IPS-18c (cell line): ENCODE measurements at regions not wholly inside any gene's neighbourhood (a gene's known extent, or its start where the extent isn't known, plus 50 kb on each side); places are given as distances from the start of the nearest gene placed in this dataset.

Experiments
- H3K4me3 ChIP-seq: 2 replicates; pipeline ENCODE4 v1.7.0; 2013; ENCODE audit warnings: low read depth, mild to moderate bottlenecking, low read length, moderate library complexity; ENCODE audit not compliant: insufficient read depth
- H3K9me3 ChIP-seq: one replicate; pipeline ENCODE4 v1.6.1; 2013; ENCODE audit warnings: mild to moderate bottlenecking, low read length, moderate library complexity; ENCODE audit not compliant: control insufficient read depth, insufficient read depth

- Histone ChIP-seq H3K9me3 (no peaks in the 10 kb centered on the region), H3K4me3 (no peak overlapping the region)
Observed at GRCh38 chr12:93183940-93184671, 193.6 kb upstream of the NUDT4 start.

GRCh38 chr12:93184672-93185368, 192.9 kb upstream of the NUDT4 start:
- no peak overlapping the region for H3K4me3 ChIP-seq
- no peaks in the 10 kb centered on the region for H3K9me3 ChIP-seq

GRCh38 chr12:93185369-93185741, 192.4 kb upstream of the NUDT4 start:
- no peak overlapping the region for H3K4me3 ChIP-seq

GRCh38 chr12:93186131-93186530, 191.6 kb upstream of the NUDT4 start:
- Histone ChIP-seq H3K4me3 (no peak overlapping the region), H3K9me3 (no peaks in the 10 kb centered on the region)

More at GRCh38 chr12:93185369-93185741, 192.4 kb upstream of the NUDT4 start:
- H3K9me3 ChIP-seq, result no peaks in the 10 kb centered on the region

- Histone ChIP-seq H3K4me3 (no peak overlapping the region), H3K9me3 (no peaks in the 10 kb centered on the region)
Observed at GRCh38 chr12:93186621-93187020, 191.1 kb upstream of the NUDT4 start.

GRCh38 chr12:93191423-93191822, 186.3 kb upstream of the NUDT4 start:
- no peak overlapping the region for H3K4me3 ChIP-seq
- H3K9me3 ChIP-seq, result peaks cover 2% of the 10 kb centered on the region

GRCh38 chr12:93191956-93192355, 185.8 kb upstream of the NUDT4 start:
- no peak overlapping the region for H3K4me3 ChIP-seq

GRCh38 chr12:93192878-93193277, 184.8 kb upstream of the NUDT4 start:
- H3K4me3 ChIP-seq, result no peak overlapping the region
- H3K9me3 ChIP-seq, result peaks cover 2% of the 10 kb centered on the region

More at GRCh38 chr12:93191956-93192355, 185.8 kb upstream of the NUDT4 start:
- H3K9me3 ChIP-seq, result peaks cover 2% of the 10 kb centered on the region

GRCh38 chr12:93195511-93195910, 182.2 kb upstream of the NUDT4 start:
- peaks cover 2% of the 10 kb centered on the region for H3K9me3 ChIP-seq

GRCh38 chr12:93197067-93197593, 180.6 kb upstream of the NUDT4 start:
- H3K9me3 ChIP-seq, result no peaks in the 10 kb centered on the region
- H3K4me3 ChIP-seq, result no peak overlapping the region

More at GRCh38 chr12:93195511-93195910, 182.2 kb upstream of the NUDT4 start:
- no peak overlapping the region for H3K4me3 ChIP-seq

GRCh38 chr12:93198086-93198485, 179.6 kb upstream of the NUDT4 start:
- H3K9me3 ChIP-seq, result no peaks in the 10 kb centered on the region
- no peak overlapping the region for H3K4me3 ChIP-seq

- no peak overlapping the region for H3K4me3 ChIP-seq
- H3K9me3 ChIP-seq, result no peaks in the 10 kb centered on the region
Observed at GRCh38 chr12:93199831-93200236, 177.9 kb upstream of the NUDT4 start.

GRCh38 chr12:93200291-93200917, 177.3 kb upstream of the NUDT4 start:
- Histone ChIP-seq H3K4me3 (no peak overlapping the region), H3K9me3 (no peaks in the 10 kb centered on the region)

- H3K9me3 ChIP-seq, result no peaks in the 10 kb centered on the region
- no peak overlapping the region for H3K4me3 ChIP-seq
Observed at GRCh38 chr12:93201990-93202389, 175.7 kb upstream of the NUDT4 start.

GRCh38 chr12:93202688-93203087, 175.0 kb upstream of the NUDT4 start:
- Histone ChIP-seq H3K9me3 (no peaks in the 10 kb centered on the region), H3K4me3 (no peak overlapping the region)

- H3K4me3 ChIP-seq, result no peak overlapping the region
- no peaks in the 10 kb centered on the region for H3K9me3 ChIP-seq
Observed at GRCh38 chr12:93203361-93203760, 174.4 kb upstream of the NUDT4 start.

GRCh38 chr12:93204896-93205295, 172.8 kb upstream of the NUDT4 start:
- H3K4me3 ChIP-seq, result no peak overlapping the region
- H3K9me3 ChIP-seq, result no peaks in the 10 kb centered on the region

- Histone ChIP-seq H3K4me3 (no peak overlapping the region), H3K9me3 (no peaks in the 10 kb centered on the region)
Observed at GRCh38 chr12:93205361-93205760, 172.4 kb upstream of the NUDT4 start.
